ENCODE measurements at regions not wholly inside any gene's neighbourhood (a gene's known extent, or its start where the extent isn't known, plus 50 kb on each side); places are given as distances from the start of the nearest gene placed in this dataset.

- TF ChIP-seq EZH2 (IDR thresholded peaks at IDR 0.05; ENCODE audit: low read length, missing control alignments) = no peak
- TF ChIP-seq CTCF (conservative IDR thresholded peaks at IDR 0.05 in 1 of 2, IDR thresholded peaks at IDR 0.05 in 1 of 2; ENCODE audit: low read depth in 1 of 2, low read length in 2 of 2) = no peak
These were observed 577.6 kb downstream of the TLR4 start for GRCh38 chr9:118281772-118282171.
